ENCODE measurements at regions not wholly inside any gene's neighbourhood (a gene's known extent, or its start where the extent isn't known, plus 50 kb on each side); places are given as distances from the start of the nearest gene placed in this dataset.

GRCh38 chr3:182385356-182385755 is 407.9 kb upstream of the ATP11B start:
- no peak overlapping the region for H3K4me3 ChIP-seq (ENCODE audit: low read depth, low read length)
- no peak for DNase-seq
- H3K27ac ChIP-seq: no peak overlapping the region
- no peaks in the 10 kb centered on the region for H3K36me3 ChIP-seq (replicated peaks)
- H3K27me3 ChIP-seq (replicated peaks): no peaks in the 10 kb centered on the region
- in situ Hi-C loops (cut with HindIII; ENCODE audit: low pct_ligation_motif_present, low sequenced_read_pairs): no loop called here
- TF ChIP-seq, protein P1, sequence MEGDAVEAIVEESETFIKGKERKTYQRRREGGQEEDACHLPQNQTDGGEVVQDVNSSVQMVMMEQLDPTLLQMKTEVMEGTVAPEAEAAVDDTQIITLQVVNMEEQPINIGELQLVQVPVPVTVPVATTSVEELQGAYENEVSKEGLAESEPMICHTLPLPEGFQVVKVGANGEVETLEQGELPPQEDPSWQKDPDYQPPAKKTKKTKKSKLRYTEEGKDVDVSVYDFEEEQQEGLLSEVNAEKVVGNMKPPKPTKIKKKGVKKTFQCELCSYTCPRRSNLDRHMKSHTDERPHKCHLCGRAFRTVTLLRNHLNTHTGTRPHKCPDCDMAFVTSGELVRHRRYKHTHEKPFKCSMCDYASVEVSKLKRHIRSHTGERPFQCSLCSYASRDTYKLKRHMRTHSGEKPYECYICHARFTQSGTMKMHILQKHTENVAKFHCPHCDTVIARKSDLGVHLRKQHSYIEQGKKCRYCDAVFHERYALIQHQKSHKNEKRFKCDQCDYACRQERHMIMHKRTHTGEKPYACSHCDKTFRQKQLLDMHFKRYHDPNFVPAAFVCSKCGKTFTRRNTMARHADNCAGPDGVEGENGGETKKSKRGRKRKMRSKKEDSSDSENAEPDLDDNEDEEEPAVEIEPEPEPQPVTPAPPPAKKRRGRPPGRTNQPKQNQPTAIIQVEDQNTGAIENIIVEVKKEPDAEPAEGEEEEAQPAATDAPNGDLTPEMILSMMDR (IDR thresholded peaks at IDR 0.05; ENCODE audit: low read depth, low read length, missing control alignments): no peak

GRCh38 chr3:182388506-182388905 is 404.8 kb upstream of the ATP11B start:
- Histone ChIP-seq H3K36me3 (replicated peaks) (no peaks in the 10 kb centered on the region), H3K27ac (no peak overlapping the region), H3K27me3 (replicated peaks) (no peaks in the 10 kb centered on the region), H3K4me3 (ENCODE audit: low read depth, low read length) (no peak overlapping the region)
- in situ Hi-C loops (cut with HindIII; ENCODE audit: low pct_ligation_motif_present, low sequenced_read_pairs): no loop called here
- no peak for DNase-seq
- TF ChIP-seq, protein P1 (IDR thresholded peaks at IDR 0.05; ENCODE audit: low read depth, low read length, missing control alignments): no peak

- in situ Hi-C loops (cut with HindIII; ENCODE audit: low pct_ligation_motif_present, low sequenced_read_pairs): no loop called here
- H3K4me3 ChIP-seq (ENCODE audit: low read depth, low read length): no peak overlapping the region
Observed at GRCh38 chr3:182389071-182389815, 404.1 kb upstream of the ATP11B start.

GRCh38 chr3:182390421-182390820 is 402.9 kb upstream of the ATP11B start:
- Histone ChIP-seq H3K36me3 (replicated peaks) (no peaks in the 10 kb centered on the region), H3K27me3 (replicated peaks) (no peaks in the 10 kb centered on the region), H3K4me3 (ENCODE audit: low read depth, low read length) (no peak overlapping the region), H3K27ac (no peak overlapping the region)
- in situ Hi-C loops (cut with HindIII; ENCODE audit: low pct_ligation_motif_present, low sequenced_read_pairs): no loop called here
- TF ChIP-seq, protein P1 (IDR thresholded peaks at IDR 0.05; ENCODE audit: low read depth, low read length, missing control alignments): no peak
- DNase-seq: no peak

More at GRCh38 chr3:182389071-182389815, 404.1 kb upstream of the ATP11B start:
- H3K27me3 ChIP-seq (replicated peaks): no peaks in the 10 kb centered on the region
- DNase-seq: no peak
- TF ChIP-seq, protein P1 (IDR thresholded peaks at IDR 0.05; ENCODE audit: low read depth, low read length, missing control alignments): no peak
- H3K36me3 ChIP-seq (replicated peaks): no peaks in the 10 kb centered on the region
- H3K27ac ChIP-seq: no peak overlapping the region

- TF ChIP-seq, protein P1 (IDR thresholded peaks at IDR 0.05; ENCODE audit: low read depth, low read length, missing control alignments): no peak
- Histone ChIP-seq H3K27ac (no peak overlapping the region), H3K4me3 (ENCODE audit: low read depth, low read length) (no peak overlapping the region), H3K27me3 (replicated peaks) (no peaks in the 10 kb centered on the region), H3K36me3 (replicated peaks) (no peaks in the 10 kb centered on the region)
- DNase-seq: no peak
- in situ Hi-C loops (cut with HindIII; ENCODE audit: low pct_ligation_motif_present, low sequenced_read_pairs): no loop called here
Observed at GRCh38 chr3:182392182-182392937, 400.9 kb upstream of the ATP11B start.
